Esophagus muscularis mucosa (tissue), 4 donors: ENCODE measurements at regions not wholly inside any gene's neighbourhood (a gene's known extent, or its start where the extent isn't known, plus 50 kb on each side); places are given as distances from the start of the nearest gene placed in this dataset.

Source experiments
- DNase-seq: peaks from one replicate; pipeline ENCODE4 v3.0.0-alpha.2; 2017; ENCODE audit errors: extremely low spot score
- H3K27ac ChIP-seq, 4 donors: fragments of 200-600 bp; sonication (generic); replicated peaks in 1 of 4; 1 replicate in 3 of 4; 2 replicates in 1 of 4; pipeline ENCODE4 v1.5.1; 2016 to 2019; ENCODE audit warnings: mild to moderate bottlenecking in 1 of 4
- H3K27me3 ChIP-seq, 4 donors: fragments of 200-600 bp; sonication (generic); one replicate each; pipeline versions ENCODE4 v1.5.1 to v1.6.0; 2016 to 2019
- H3K36me3 ChIP-seq, 4 donors: fragments of 200-600 bp; sonication (generic); one replicate each; pipeline ENCODE4 v1.5.1; 2016 to 2019
- H3K4me1 ChIP-seq, 4 donors: fragments of 200-600 bp; sonication (generic); one replicate each; pipeline ENCODE4 v1.5.1; 2016 to 2019
- H3K4me3 ChIP-seq, 4 donors: fragments of 200-600 bp; sonication (generic); 1 replicate in 2 of 4; 2 replicates in 2 of 4; pipeline ENCODE4 v1.5.1; 2016 to 2019; ENCODE audit warnings: mild to moderate bottlenecking in 4 of 4, moderate library complexity in 1 of 4
- H3K9me3 ChIP-seq, 4 donors: fragments of 200-600 bp; sonication (generic); 1 replicate in 3 of 4; 2 replicates in 1 of 4; pipeline ENCODE4 v1.5.1; 2016 to 2019
- EP300 ChIP-seq: sonication (generic); formaldehyde crosslinking; IDR thresholded peaks from one replicate; pipeline ENCODE4 v1.6.1; 2017; ENCODE audit warnings: antibody characterized with exemption
- POLR2A ChIP-seq: fragments of 450-650 bp; IDR thresholded peaks from one replicate; pipeline ENCODE4 v1.6.1; 2017; ENCODE audit warnings: antibody characterized with exemption, moderate library complexity, mild to moderate bottlenecking, low read depth
- POLR2AphosphoS5 ChIP-seq, 2 donors: sonication (generic); formaldehyde crosslinking; IDR thresholded peaks; one replicate each; pipeline ENCODE4 v1.6.1; 2017; ENCODE audit warnings: antibody characterized with exemption in 2 of 2
- WGBS: methylation state at CpG from one replicate; pipeline ENCODE4 v1.1.5; 2018; 5-methylcytosine and 5-hydroxymethylcytosine counted together
- intact Hi-C: fragments of 100-400 bp; cut with DNase I; formaldehyde crosslinking; loops from one replicate; pipeline ENCODE4 v1.15.1; 2023
- TF ChIP-seq, protein P1 (sequence below), 3 experiments: fragments of 200-600 bp in 2 of 3; fragments of 450-650 bp in 1 of 3; sonication (generic) in 2 of 3; IDR thresholded peaks; one replicate each; pipeline ENCODE4 v1.5.1; 2017 to 2019; ENCODE audit warnings: antibody characterized with exemption in 3 of 3, mild to moderate bottlenecking in 2 of 3, moderate library complexity in 1 of 3

DNA sequence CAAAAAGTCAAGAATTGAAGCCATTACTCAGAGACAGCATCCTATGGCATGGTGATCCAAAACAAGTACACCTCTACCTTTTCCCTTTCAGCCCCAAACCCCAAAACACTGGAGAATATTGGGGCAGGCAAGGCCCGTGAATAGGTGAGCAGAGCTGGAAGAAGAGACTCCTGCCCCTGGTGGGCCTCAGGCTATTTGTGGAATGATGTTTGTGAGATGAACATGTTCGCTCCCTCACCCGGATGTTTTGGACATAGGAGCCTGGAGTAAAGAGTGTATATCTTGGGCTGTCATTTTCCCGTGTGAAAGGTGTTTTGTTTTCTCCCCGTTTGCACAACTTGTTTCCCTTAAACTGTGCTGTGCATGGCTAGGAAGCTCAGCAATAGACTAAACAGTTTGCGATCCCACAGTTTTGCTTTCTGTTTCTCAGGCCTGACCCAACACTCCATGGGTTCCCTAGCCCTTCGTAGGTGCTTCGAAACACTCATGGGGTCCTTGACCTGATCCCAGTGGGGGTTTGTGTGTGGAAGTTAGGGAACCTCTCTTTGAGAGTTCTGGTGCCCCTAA lies 136.5 kb upstream of the TNP1 start:
- Histone ChIP-seq H3K36me3 (no peaks in the 10 kb centered on the region), H3K27me3 (no peaks in the 10 kb centered on the region), H3K27ac (no peak overlapping the region), H3K9me3 (no peaks in the 10 kb centered on the region), H3K4me3 (no peak overlapping the region), H3K4me1 (peaks cover 0 to 11% (median 4%) of the 10 kb centered on the region in 4 donors)
- TF ChIP-seq POLR2A = no peak
- no peak for TF ChIP-seq POLR2AphosphoS5 (IDR thresholded peaks at IDR 0.05)
- TF ChIP-seq, protein P1, sequence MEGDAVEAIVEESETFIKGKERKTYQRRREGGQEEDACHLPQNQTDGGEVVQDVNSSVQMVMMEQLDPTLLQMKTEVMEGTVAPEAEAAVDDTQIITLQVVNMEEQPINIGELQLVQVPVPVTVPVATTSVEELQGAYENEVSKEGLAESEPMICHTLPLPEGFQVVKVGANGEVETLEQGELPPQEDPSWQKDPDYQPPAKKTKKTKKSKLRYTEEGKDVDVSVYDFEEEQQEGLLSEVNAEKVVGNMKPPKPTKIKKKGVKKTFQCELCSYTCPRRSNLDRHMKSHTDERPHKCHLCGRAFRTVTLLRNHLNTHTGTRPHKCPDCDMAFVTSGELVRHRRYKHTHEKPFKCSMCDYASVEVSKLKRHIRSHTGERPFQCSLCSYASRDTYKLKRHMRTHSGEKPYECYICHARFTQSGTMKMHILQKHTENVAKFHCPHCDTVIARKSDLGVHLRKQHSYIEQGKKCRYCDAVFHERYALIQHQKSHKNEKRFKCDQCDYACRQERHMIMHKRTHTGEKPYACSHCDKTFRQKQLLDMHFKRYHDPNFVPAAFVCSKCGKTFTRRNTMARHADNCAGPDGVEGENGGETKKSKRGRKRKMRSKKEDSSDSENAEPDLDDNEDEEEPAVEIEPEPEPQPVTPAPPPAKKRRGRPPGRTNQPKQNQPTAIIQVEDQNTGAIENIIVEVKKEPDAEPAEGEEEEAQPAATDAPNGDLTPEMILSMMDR (IDR thresholded peaks at IDR 0.05) = no peak
- TF ChIP-seq EP300 = no peak
- intact Hi-C loops = no loop called here
- DNase-seq = no peak
- WGBS = 86% methylated on average over 8 of the region's 8 CpGs

DNA sequence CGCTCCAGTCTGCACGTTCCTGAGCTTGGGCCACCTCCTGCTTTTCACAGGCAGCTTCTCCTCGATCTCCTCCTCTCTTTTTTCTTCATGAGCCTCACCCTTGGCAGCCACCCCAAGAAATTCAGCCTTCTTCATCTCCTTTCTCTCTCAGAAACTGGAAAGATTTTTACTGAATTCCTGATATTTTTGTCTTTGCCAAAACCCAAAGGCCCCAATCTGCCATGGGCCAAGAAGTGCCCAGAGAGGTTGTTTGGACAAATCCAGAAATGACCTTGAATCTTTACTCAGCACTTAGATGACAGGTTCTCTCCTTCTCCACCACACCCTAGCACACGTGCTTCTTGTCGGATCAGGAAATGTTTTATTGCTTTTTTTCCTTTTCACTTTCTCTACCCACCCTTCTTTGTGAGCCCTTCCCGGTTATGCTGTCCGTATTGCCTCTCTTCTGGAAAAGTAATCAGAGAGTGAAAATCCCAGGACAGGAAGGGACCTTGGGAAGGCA lies 134.5 kb upstream of the TNP1 start:
- no peak for TF ChIP-seq EP300
- TF ChIP-seq POLR2AphosphoS5 (IDR thresholded peaks at IDR 0.05) = no peak
- TF ChIP-seq POLR2A = no peak
- TF ChIP-seq, protein P1 (IDR thresholded peaks at IDR 0.05) = no peak
- no peaks in the 10 kb centered on the region for H3K36me3 ChIP-seq
- no peak for DNase-seq
- H3K4me3 ChIP-seq = no peak overlapping the region
- H3K4me1 ChIP-seq = peaks cover 0 to 14% (median 6%) of the 10 kb centered on the region in 4 donors
- H3K27ac ChIP-seq = peak overlapping the region in 2 of 4 donors; percentile 7 to 40
- intact Hi-C loops = no loop called here
- H3K9me3 ChIP-seq = no peaks in the 10 kb centered on the region
- no peaks in the 10 kb centered on the region for H3K27me3 ChIP-seq
- WGBS = 69% methylated on average over 7 of the region's 7 CpGs

DNA sequence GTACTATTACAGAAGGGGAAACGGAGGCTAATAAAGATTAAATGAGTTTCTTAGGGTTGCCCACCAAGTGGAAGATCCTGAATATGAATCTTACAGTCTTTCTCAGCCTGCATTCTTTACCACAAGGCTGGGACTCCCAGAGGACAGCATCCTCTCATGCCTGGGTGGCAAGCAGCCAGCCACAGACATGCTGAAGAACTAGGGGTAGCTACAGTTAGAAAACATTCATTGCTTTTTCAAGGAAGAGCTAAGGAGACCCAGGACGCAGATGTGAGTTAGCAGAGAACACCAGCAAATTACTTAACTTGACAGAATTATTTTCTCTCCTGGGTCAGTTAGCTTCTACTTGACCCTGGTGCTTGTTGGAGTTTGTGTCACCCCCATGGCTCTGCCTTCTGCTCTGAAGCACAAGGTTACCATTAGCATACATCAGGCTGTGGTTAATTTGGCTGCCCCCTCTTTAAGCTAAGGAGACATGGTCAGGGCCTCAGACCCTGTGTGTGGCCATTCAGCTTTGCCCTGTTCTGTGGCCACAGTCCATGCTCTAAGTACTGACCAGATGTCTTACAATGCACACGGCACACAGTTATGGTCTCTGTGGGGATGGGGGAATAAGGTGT lies 132.3 kb upstream of the TNP1 start:
- Histone ChIP-seq H3K4me3 (no peak overlapping the region), H3K4me1 (peaks cover 6 to 21% (median 10%) of the 10 kb centered on the region in 4 donors), H3K9me3 (no peaks in the 10 kb centered on the region), H3K27me3 (no peaks in the 10 kb centered on the region), H3K36me3 (no peaks in the 10 kb centered on the region), H3K27ac (no peak overlapping the region)
- no peak for DNase-seq
- no peak for TF ChIP-seq POLR2AphosphoS5 (IDR thresholded peaks at IDR 0.05)
- intact Hi-C loops = no loop called here
- 77% methylated on average over 3 of the region's 3 CpGs for WGBS

DNA sequence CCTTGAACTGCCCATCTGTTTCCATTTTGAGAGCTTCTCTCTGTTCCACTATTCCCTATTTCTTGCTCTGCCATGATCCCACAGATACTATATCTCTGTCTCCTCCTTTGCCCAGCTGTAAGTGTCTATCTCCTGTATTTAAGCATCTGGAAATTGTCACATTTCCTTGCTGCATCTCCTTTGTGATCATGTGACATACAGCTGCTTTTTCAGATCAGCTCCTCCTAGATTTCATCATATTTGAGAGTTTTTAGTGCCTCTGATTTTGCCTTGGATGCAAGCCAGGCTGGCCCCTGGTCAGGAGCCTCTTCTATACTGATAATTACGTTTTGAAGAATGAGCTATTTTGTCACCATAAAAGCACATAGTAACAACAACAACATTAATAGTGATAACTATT lies 131.7 kb upstream of the TNP1 start:
- DNase-seq = peak; percentile 79
- WGBS = 47% methylated on average over 1 of the region's 1 CpG
- intact Hi-C loops = no loop called here
- peak in 1 of 2 donors; percentile 29 for TF ChIP-seq POLR2AphosphoS5 (IDR thresholded peaks at IDR 0.05)
- TF ChIP-seq, protein P1 (IDR thresholded peaks at IDR 0.05) = no peak
- Histone ChIP-seq H3K9me3 (no peaks in the 10 kb centered on the region), H3K4me3 (no peak overlapping the region), H3K27me3 (no peaks in the 10 kb centered on the region), H3K4me1 (peaks cover 8 to 24% (median 15%) of the 10 kb centered on the region in 4 donors), H3K36me3 (no peaks in the 10 kb centered on the region), H3K27ac (no peak overlapping the region)

DNA sequence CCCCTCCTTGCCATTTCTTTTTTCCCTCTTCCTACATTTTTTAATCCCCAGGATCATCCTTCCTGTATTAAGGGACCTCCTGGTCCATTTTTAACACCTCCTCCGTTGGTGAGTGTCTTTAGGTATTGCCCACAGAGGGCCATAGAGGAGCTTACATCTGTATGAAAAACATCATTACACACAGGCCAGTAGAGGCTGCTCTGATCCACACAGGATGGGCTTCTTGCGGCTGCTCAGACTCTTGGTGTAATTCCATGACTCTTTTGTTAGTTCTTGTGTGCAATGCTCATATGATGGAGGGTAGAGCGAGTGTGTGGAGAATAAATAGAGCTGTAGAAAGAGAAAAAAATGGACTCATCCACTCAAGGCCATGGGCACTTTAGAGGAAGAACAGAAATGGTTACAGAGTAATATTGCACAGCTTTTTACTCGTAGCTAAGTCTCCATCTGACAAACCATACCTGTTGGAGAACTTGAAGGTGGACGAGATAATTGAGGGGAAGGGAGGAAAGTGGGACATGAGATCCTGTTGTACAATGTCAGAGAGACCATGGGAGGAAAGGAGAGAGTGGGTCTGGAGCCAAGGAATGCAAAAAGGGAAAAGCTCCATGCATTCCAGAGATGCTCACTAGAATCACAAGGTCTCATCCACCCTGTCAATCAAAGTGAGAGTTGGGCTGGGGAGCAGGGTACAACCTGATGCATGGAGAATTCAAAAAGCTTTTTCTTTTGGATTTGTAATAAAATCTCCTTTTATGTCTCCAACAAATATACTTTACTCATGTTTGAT lies 129.7 kb upstream of the TNP1 start:
- WGBS = 81% methylated on average over 5 of the region's 5 CpGs
- Histone ChIP-seq H3K4me1 (peaks cover 6 to 24% (median 19%) of the 10 kb centered on the region in 4 donors), H3K9me3 (no peaks in the 10 kb centered on the region), H3K27me3 (no peaks in the 10 kb centered on the region), H3K27ac (no peak overlapping the region), H3K4me3 (no peak overlapping the region), H3K36me3 (no peaks in the 10 kb centered on the region)
- DNase-seq = peak; percentile 55
- no peak for TF ChIP-seq POLR2A
- TF ChIP-seq, protein P1 (IDR thresholded peaks at IDR 0.05) = no peak
- TF ChIP-seq EP300 = no peak
- no peak for TF ChIP-seq POLR2AphosphoS5 (IDR thresholded peaks at IDR 0.05)
- intact Hi-C loops = no loop called here
